IMR-90 (cell line): ENCODE measurements at regions not wholly inside any gene's neighbourhood (a gene's known extent, or its start where the extent isn't known, plus 50 kb on each side); places are given as distances from the start of the nearest gene placed in this dataset.

Experiments
- ATAC-seq: fragments of 200-7000 bp; cut with Tn5 transposase; 2 replicates; pipeline ENCODE4 v1.9.1; 2020; ENCODE audit warnings: low read depth, mild to moderate bottlenecking, moderate library complexity
- BruUV-seq: library from RNA; stranded (reverse); fragments of 400-500 nt; replicated peaks from 2 replicates; lab custom pipeline; 2021; lab: Mats Ljungman, UMichigan
- CTCF ChIA-PET: fragments of 300-600 bp; formaldehyde crosslinking; extraction: SDS; loops from one replicate; lab custom pipeline; 2021; ENCODE audit warnings: antibody characterized with exemption; lab: Yijun Ruan, JAX
- POLR2A ChIA-PET: fragments of 300-600 bp; sonication (Branson Sonifier 250); formaldehyde crosslinking; loops from one replicate; lab custom pipeline; 2022; ENCODE audit warnings: antibody characterized with exemption; ENCODE audit not compliant: unreplicated experiment; lab: Charles Lee
- DNase-seq: peaks from one replicate; pipeline ENCODE4 v3.0.0; 2013
- H2AFZ ChIP-seq: replicated peaks from 2 replicates; pipeline ENCODE3; 2013; ENCODE audit warnings: low read length, mild to moderate bottlenecking; ENCODE audit not compliant: poor library complexity
- H2AK5ac ChIP-seq: 2 replicates; pipeline ENCODE4 v1.6.1; 2013; ENCODE audit warnings: low read depth, low read length, inconsistent platforms
- H2AK9ac ChIP-seq: replicated peaks from 2 replicates; pipeline ENCODE3; 2013; ENCODE audit warnings: mild to moderate bottlenecking, low read depth, low read length, moderate library complexity; ENCODE audit not compliant: poor library complexity
- H2BK120ac ChIP-seq: 2 replicates; pipeline ENCODE4 v1.6.1; 2013; ENCODE audit warnings: low read depth, low read length, inconsistent platforms
- H2BK15ac ChIP-seq: 3 replicates; pipeline ENCODE4 v1.6.1; 2013; ENCODE audit warnings: low read depth, low read length, inconsistent platforms
- H2BK20ac ChIP-seq: 2 replicates; pipeline ENCODE4 v1.6.1; 2013; ENCODE audit warnings: low read depth, mild to moderate bottlenecking, inconsistent platforms, low read length, moderate library complexity
- H2BK5ac ChIP-seq: 2 replicates; pipeline ENCODE4 v1.6.1; 2013; ENCODE audit warnings: mild to moderate bottlenecking, low read depth, low read length, inconsistent platforms; ENCODE audit not compliant: poor library complexity, severe bottlenecking
- H3K14ac ChIP-seq: replicated peaks from 2 replicates; pipeline ENCODE4 v1.6.1; 2013; ENCODE audit warnings: low read depth, low read length, inconsistent platforms
- H3K18ac ChIP-seq: 2 replicates; pipeline ENCODE4 v1.6.1; 2013; ENCODE audit warnings: low read depth, low read length, control low read depth
- H3K23ac ChIP-seq: 2 replicates; pipeline ENCODE4 v1.6.1; 2013; ENCODE audit warnings: low read depth, low read length, inconsistent platforms
- H3K27ac ChIP-seq: 2 replicates; pipeline ENCODE4 v1.5.1; 2013; ENCODE audit warnings: mild to moderate bottlenecking, control low read depth, low read length; ENCODE audit not compliant: insufficient read depth
- H3K27me3 ChIP-seq: 2 replicates; pipeline ENCODE4 v1.6.1; 2013; ENCODE audit warnings: low read length; ENCODE audit not compliant: control insufficient read depth, insufficient read depth
- H3K36me3 ChIP-seq: 2 replicates; pipeline ENCODE4 v1.6.1; 2013; ENCODE audit warnings: low read length, mixed read lengths; ENCODE audit not compliant: control insufficient read depth, insufficient read depth
- H3K4ac ChIP-seq: 2 replicates; pipeline ENCODE4 v1.6.1; 2013; ENCODE audit warnings: low read depth, low read length, inconsistent platforms
- H3K4me1 ChIP-seq: 2 replicates; pipeline ENCODE4 v1.6.1; 2013; ENCODE audit warnings: low read length, mixed read lengths; ENCODE audit not compliant: control insufficient read depth, insufficient read depth
- H3K4me2 ChIP-seq: 2 replicates; pipeline ENCODE4 v1.6.1; 2013; ENCODE audit warnings: low read depth, mild to moderate bottlenecking, control low read depth, low read length, moderate library complexity
- H3K4me3 ChIP-seq: 2 replicates; pipeline ENCODE4 v1.5.1; 2013; ENCODE audit warnings: low read depth, mild to moderate bottlenecking, control low read depth, low read length, moderate library complexity; ENCODE audit not compliant: insufficient read depth
- H3K56ac ChIP-seq: 2 replicates; pipeline ENCODE4 v1.6.1; 2013; ENCODE audit warnings: low read length, inconsistent platforms; ENCODE audit not compliant: insufficient read depth; ENCODE audit errors: extremely low read depth
- H3K79me1 ChIP-seq, 2 experiments: 2 replicates each; pipeline ENCODE4 v1.6.1; 2013; ENCODE audit warnings: low read length in 2 of 2, inconsistent platforms in 1 of 2, low read depth in 1 of 2
- H3K9ac ChIP-seq: 2 replicates; pipeline ENCODE4 v1.6.1; 2013; ENCODE audit warnings: low read depth, low read length, control low read depth
- H3K9me1 ChIP-seq: 2 replicates; pipeline ENCODE4 v1.6.1; 2013; ENCODE audit warnings: low read length, inconsistent platforms; ENCODE audit not compliant: insufficient read depth
- H3K9me3 ChIP-seq: 2 replicates; pipeline ENCODE4 v1.6.1; 2013; ENCODE audit warnings: low read length; ENCODE audit not compliant: control insufficient read depth, insufficient read depth
- H4K20me1 ChIP-seq: 2 replicates; pipeline ENCODE4 v1.6.1; 2013; ENCODE audit warnings: low read length, inconsistent platforms; ENCODE audit not compliant: insufficient read depth
- H4K5ac ChIP-seq: 2 replicates; pipeline ENCODE4 v1.6.1; 2013; ENCODE audit warnings: mild to moderate bottlenecking, low read depth, low read length, control low read depth
- H4K8ac ChIP-seq, 2 experiments: 2 replicates each; pipeline ENCODE4 v1.6.1; 2013; ENCODE audit warnings: low read depth in 2 of 2, low read length in 2 of 2, control low read depth in 1 of 2, inconsistent platforms in 1 of 2
- H4K91ac ChIP-seq: 2 replicates; pipeline ENCODE4 v1.6.1; 2013; ENCODE audit warnings: low read depth, low read length, inconsistent platforms; ENCODE audit not compliant: insufficient read depth
- BHLHE40 ChIP-seq: fragments of 150-350 bp; IDR thresholded peaks from 2 replicates; pipeline ENCODE4 v1.6.1; 2016; ENCODE audit warnings: mild to moderate bottlenecking, low read depth, low read length
- CEBPB ChIP-seq: IDR thresholded peaks from 2 replicates; pipeline ENCODE4 v1.6.1; 2012; ENCODE audit warnings: low read depth, low read length, improper control_type of control experiment
- CHD1 ChIP-seq: IDR thresholded peaks from 2 replicates; pipeline ENCODE4 v1.6.1; 2012; ENCODE audit warnings: low read depth, low read length, improper control_type of control experiment
- FOS ChIP-seq: fragments of 150-350 bp; IDR thresholded peaks from 2 replicates; pipeline ENCODE4 v1.6.1; 2016; ENCODE audit warnings: low read depth, low read length
- MAFK ChIP-seq: IDR thresholded peaks from 2 replicates; pipeline ENCODE4 v1.6.1; 2012; ENCODE audit warnings: low read depth, low read length, improper control_type of control experiment
- MAZ ChIP-seq: IDR thresholded peaks from 2 replicates; pipeline ENCODE4 v1.6.1; 2012; ENCODE audit warnings: low read depth, mild to moderate bottlenecking, low read length, improper control_type of control experiment, moderate library complexity, borderline replicate concordance
- MXI1 ChIP-seq: IDR thresholded peaks from 2 replicates; pipeline ENCODE4 v1.6.1; 2012; ENCODE audit warnings: low read depth, mild to moderate bottlenecking, low read length, moderate library complexity, borderline replicate concordance
- NFE2L2 ChIP-seq: fragments of 150-350 bp; IDR thresholded peaks from 2 replicates; pipeline ENCODE4 v1.6.1; 2016; ENCODE audit warnings: low read depth, mild to moderate bottlenecking, low read length
- POLR2A ChIP-seq: IDR thresholded peaks from 2 replicates; pipeline ENCODE4 v1.6.1; 2012; ENCODE audit warnings: mild to moderate bottlenecking, low read depth, low read length
- RAD21 ChIP-seq: IDR thresholded peaks from 2 replicates; pipeline ENCODE4 v1.6.1; 2012; ENCODE audit warnings: low read length, improper control_type of control experiment
- RFX5 ChIP-seq: IDR thresholded peaks from 2 replicates; pipeline ENCODE4 v1.8.0; 2012; ENCODE audit warnings: low read depth, mild to moderate bottlenecking, low read length, moderate library complexity
- SMC3 ChIP-seq: fragments of 150-350 bp; IDR thresholded peaks from 2 replicates; pipeline ENCODE4 v1.6.1; 2016; ENCODE audit warnings: low read depth, mild to moderate bottlenecking, antibody characterized with exemption, low read length, moderate library complexity
- WGBS, 2 experiments: methylation state at CpG; one replicate each; pipeline versions ENCODE4 v1.1.5 to v1.1.7; 2013; ENCODE audit warnings: missing lambda C conversion rate in 2 of 2; ENCODE audit not compliant: insufficient read length in 1 of 2; ENCODE audit errors: extremely low coverage in 2 of 2; 5-methylcytosine and 5-hydroxymethylcytosine counted together
- dilution Hi-C: fragments of 300-500 bp; cut with HindIII; formaldehyde crosslinking; loops from one replicate; pipeline ENCODE4 v1.14.3; 2018; ENCODE audit warnings: low sequenced_read_pairs; ENCODE audit not compliant: unreplicated experiment
- in situ Hi-C: fragments of 300-500 bp; cut with MboI; formaldehyde crosslinking; loops from 3 replicates; pipeline ENCODE4 v1.14.3; 2019; ENCODE audit warnings: low sequenced_read_pairs, inconsistent platforms, mixed read lengths
- intact Hi-C: fragments of 100-400 bp; cut with micrococcal nuclease; formaldehyde crosslinking; loops from 2 replicates; pipeline ENCODE4 v1.10.0; 2022
- TF ChIP-seq, protein P1 (sequence below): fragments of 150-350 bp; IDR thresholded peaks from 2 replicates; pipeline ENCODE4 v1.6.1; 2016; ENCODE audit warnings: low read depth, mild to moderate bottlenecking, low read length, moderate library complexity, borderline replicate concordance
- TF ChIP-seq, protein P2 (sequence below): fragments of 150-350 bp; IDR thresholded peaks from 2 replicates; pipeline ENCODE4 v1.6.1; 2017; ENCODE audit warnings: mild to moderate bottlenecking, antibody characterized with exemption, low read length, low read depth
- TF ChIP-seq, protein P3 (sequence below): conservative IDR thresholded peaks from 2 replicates; pipeline ENCODE4 v1.5.1; 2012; ENCODE audit warnings: mild to moderate bottlenecking, low read depth, low read length, improper control_type of control experiment

DNA sequence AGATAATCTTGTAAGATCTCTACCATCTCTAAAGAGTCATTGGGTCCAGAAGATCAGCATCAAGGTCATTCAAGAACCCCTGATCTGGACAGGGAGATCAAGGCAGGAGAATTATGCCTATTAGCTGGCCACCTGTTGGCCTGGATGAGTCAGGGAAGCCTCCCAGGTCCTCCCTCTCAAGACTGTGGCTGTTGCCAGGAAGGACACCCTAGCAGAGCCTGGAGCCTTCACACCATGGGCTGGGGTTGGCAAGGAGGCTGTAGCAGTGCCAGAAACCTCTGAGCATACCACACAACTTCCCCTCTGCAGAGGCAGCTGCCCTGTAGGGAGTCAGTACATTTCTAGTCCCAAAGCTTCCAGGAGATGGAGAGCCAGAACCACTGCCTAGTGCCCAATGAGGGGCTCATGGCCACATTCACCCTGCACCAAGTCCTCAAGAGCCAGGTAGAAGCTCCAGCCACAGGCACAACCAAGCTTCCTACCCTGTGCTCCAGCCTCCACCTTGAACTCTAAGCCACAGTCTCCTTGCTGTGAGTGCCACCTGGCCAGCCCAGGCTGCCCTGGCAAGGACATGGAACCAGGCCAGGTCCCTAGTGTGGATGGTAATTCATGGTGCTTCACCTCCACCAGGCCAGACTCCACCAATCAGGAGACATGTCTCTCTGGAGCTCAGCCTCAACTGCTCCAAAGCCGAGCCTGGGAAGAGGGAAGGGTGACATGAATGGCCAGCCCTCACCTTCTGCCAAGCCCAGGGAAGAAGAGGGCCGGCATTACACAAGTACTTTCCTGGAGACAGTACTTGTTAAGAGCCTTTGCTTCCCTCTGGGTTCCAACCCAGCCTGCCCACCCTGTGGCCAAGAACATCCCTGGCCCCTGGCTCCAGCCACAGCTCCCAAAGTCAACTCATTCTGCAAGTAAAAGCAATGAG is 124.3 kb downstream of the BUD13 start:
- dilution Hi-C loops (no loop called here), intact Hi-C loops (no loop called here), in situ Hi-C loops (no loop called here)
- Histone ChIP-seq H3K18ac (no peak overlapping the region), H2AK9ac (no peak overlapping the region), H3K27me3 (peaks cover 4% of the 10 kb centered on the region), H2BK120ac (no peak overlapping the region), H3K4ac (no peak overlapping the region), H3K9me3 (no peaks in the 10 kb centered on the region; the same call in 1 of the 2 replicates), H2BK5ac (no peak overlapping the region), H4K20me1 (no peaks in the 10 kb centered on the region), H3K27ac (no peak overlapping the region), H4K5ac (no peak overlapping the region), H3K14ac (no peak overlapping the region), H3K4me1 (no peaks in the 10 kb centered on the region), H4K91ac (no peak overlapping the region), H4K8ac (no peak overlapping the region), H2AFZ (no peak overlapping the region), H2BK15ac (no peak overlapping the region), H3K79me1 (no peaks in the 10 kb centered on the region), H2BK20ac (no peak overlapping the region), H2AK5ac (no peak overlapping the region), H3K4me2 (no peak overlapping the region), H3K36me3 (no peaks in the 10 kb centered on the region), H3K23ac (no peak overlapping the region), H3K4me3 (no peak overlapping the region), H3K9ac (no peak overlapping the region), H3K56ac (no peak overlapping the region), H3K9me1 (no peaks in the 10 kb centered on the region)
- WGBS, 2 experiments = no CpG with 5 or more reads among the region's 2 CpGs
- no TSS peak for BruUV-seq
- ATAC-seq (no peak), DNase-seq (no peak)
- POLR2A ChIA-PET = no interaction called here
- CTCF ChIA-PET = no interaction called here
- TF ChIP-seq MAFK = no peak
- TF ChIP-seq CEBPB = no peak
- TF ChIP-seq, protein P1, sequence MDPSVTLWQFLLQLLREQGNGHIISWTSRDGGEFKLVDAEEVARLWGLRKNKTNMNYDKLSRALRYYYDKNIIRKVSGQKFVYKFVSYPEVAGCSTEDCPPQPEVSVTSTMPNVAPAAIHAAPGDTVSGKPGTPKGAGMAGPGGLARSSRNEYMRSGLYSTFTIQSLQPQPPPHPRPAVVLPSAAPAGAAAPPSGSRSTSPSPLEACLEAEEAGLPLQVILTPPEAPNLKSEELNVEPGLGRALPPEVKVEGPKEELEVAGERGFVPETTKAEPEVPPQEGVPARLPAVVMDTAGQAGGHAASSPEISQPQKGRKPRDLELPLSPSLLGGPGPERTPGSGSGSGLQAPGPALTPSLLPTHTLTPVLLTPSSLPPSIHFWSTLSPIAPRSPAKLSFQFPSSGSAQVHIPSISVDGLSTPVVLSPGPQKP = no peak
- TF ChIP-seq MXI1 = no peak
- TF ChIP-seq, protein P2, sequence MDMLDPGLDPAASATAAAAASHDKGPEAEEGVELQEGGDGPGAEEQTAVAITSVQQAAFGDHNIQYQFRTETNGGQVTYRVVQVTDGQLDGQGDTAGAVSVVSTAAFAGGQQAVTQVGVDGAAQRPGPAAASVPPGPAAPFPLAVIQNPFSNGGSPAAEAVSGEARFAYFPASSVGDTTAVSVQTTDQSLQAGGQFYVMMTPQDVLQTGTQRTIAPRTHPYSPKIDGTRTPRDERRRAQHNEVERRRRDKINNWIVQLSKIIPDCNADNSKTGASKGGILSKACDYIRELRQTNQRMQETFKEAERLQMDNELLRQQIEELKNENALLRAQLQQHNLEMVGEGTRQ = no peak
- no peak for TF ChIP-seq BHLHE40
- TF ChIP-seq MAZ = no peak
- TF ChIP-seq RAD21 = no peak
- TF ChIP-seq CHD1 = no peak
- TF ChIP-seq POLR2A = no peak
- no peak for TF ChIP-seq NFE2L2
- TF ChIP-seq, protein P3, sequence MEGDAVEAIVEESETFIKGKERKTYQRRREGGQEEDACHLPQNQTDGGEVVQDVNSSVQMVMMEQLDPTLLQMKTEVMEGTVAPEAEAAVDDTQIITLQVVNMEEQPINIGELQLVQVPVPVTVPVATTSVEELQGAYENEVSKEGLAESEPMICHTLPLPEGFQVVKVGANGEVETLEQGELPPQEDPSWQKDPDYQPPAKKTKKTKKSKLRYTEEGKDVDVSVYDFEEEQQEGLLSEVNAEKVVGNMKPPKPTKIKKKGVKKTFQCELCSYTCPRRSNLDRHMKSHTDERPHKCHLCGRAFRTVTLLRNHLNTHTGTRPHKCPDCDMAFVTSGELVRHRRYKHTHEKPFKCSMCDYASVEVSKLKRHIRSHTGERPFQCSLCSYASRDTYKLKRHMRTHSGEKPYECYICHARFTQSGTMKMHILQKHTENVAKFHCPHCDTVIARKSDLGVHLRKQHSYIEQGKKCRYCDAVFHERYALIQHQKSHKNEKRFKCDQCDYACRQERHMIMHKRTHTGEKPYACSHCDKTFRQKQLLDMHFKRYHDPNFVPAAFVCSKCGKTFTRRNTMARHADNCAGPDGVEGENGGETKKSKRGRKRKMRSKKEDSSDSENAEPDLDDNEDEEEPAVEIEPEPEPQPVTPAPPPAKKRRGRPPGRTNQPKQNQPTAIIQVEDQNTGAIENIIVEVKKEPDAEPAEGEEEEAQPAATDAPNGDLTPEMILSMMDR = no peak
- no peak for TF ChIP-seq SMC3
- no peak for TF ChIP-seq FOS
- no peak for TF ChIP-seq RFX5
